ENCODE measurements at regions not wholly inside any gene's neighbourhood (a gene's known extent, or its start where the extent isn't known, plus 50 kb on each side); places are given as distances from the start of the nearest gene placed in this dataset.

- no peak for TF ChIP-seq EMX1 (CRISPR knock-in tag; IDR thresholded peaks at IDR 0.05)
- no peak for TF ChIP-seq CTCF (IDR thresholded peaks at IDR 0.05)
- no peak for TF ChIP-seq NFYB (CRISPR knock-in tag; conservative IDR thresholded peaks at IDR 0.05; ENCODE audit: low read depth)
Measured at GRCh38 chr16:76963614-76964315, 227.2 kb upstream of the MON1B start (continued).

DNA sequence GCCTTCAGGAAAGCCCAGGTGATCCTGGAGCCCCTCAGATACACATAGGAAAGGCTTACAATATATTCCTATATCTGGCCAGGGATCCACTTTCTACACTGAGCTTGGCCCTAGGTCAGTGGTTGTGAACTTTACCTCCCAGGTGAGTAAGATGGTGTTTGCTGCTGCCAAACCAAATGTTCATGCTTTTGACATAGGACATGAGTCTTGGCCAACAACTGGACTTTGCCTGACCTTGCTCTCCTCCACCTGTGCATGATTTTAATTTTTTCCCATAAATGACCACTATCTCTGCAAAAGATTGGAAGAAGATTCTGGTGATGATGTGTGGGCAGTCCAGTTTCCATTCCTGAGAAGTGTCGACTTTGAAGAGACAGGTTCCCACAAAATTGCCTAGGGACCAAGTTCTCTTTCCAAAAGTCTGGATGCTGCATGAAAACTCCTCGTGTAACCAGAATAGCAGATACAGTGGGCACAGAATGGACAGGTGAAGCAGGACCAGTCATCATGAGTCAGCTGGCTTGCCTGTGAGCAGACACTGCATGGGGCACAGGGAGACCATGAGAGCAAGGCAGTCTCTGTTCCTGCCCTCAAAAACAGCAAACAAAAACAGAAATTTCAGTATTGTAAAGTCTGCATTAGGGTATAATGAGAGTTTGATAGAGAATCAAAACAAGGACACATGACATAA, 226.4 kb upstream of the MON1B start:
- Mint-ChIP-seq H3K27me3 (ENCODE audit: low read depth) (peaks cover 2% of the 10 kb centered on the region; the same call in 1 of the 2 replicates), H3K36me3 (0 out of 2 replicates have a peak, but pooled peaks cover 14% of the 10 kb centered on the region), H3K27ac (no peak overlapping the region), H3K4me1 (no peaks in the 10 kb centered on the region), H3K9me3 (peaks cover 46% of the 10 kb centered on the region), H3K4me3 (no peak overlapping the region)
- ChIA-PET CTCF (no interaction called here), POLR2A (no interaction called here)
- ATAC-seq = no peak
- TF ChIP-seq, protein P1, sequence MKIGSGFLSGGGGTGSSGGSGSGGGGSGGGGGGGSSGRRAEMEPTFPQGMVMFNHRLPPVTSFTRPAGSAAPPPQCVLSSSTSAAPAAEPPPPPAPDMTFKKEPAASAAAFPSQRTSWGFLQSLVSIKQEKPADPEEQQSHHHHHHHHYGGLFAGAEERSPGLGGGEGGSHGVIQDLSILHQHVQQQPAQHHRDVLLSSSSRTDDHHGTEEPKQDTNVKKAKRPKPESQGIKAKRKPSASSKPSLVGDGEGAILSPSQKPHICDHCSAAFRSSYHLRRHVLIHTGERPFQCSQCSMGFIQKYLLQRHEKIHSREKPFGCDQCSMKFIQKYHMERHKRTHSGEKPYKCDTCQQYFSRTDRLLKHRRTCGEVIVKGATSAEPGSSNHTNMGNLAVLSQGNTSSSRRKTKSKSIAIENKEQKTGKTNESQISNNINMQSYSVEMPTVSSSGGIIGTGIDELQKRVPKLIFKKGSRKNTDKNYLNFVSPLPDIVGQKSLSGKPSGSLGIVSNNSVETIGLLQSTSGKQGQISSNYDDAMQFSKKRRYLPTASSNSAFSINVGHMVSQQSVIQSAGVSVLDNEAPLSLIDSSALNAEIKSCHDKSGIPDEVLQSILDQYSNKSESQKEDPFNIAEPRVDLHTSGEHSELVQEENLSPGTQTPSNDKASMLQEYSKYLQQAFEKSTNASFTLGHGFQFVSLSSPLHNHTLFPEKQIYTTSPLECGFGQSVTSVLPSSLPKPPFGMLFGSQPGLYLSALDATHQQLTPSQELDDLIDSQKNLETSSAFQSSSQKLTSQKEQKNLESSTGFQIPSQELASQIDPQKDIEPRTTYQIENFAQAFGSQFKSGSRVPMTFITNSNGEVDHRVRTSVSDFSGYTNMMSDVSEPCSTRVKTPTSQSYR (CRISPR knock-in tag; IDR thresholded peaks at IDR 0.05) = no peak
- DNase-seq (ENCODE audit: low spot score) = no peak

- CTCF ChIA-PET = interaction anchor here (0.6 kb wide), 1 partner anchor 110 kb away, joined by 4 read pairs; no protein-coding TSS in a partner anchor
- TF ChIP-seq ETV6 (CRISPR knock-in tag; IDR thresholded peaks at IDR 0.05) (no peak), GABPB1 (CRISPR knock-in tag; IDR thresholded peaks at IDR 0.05) (no peak), ESRRA (CRISPR knock-in tag; IDR thresholded peaks at IDR 0.05; ENCODE audit: borderline replicate concordance) (no peak), ZNF263 (CRISPR knock-in tag; IDR thresholded peaks at IDR 0.05; ENCODE audit: low read depth) (no peak), ZNF396 (CRISPR knock-in tag; IDR thresholded peaks at IDR 0.05; ENCODE audit: borderline replicate concordance) (no peak), TEAD1 (CRISPR knock-in tag; IDR thresholded peaks at IDR 0.05) (no peak), ZNF671 (CRISPR knock-in tag; IDR thresholded peaks at IDR 0.05) (no peak), ZNF219 (CRISPR knock-in tag; IDR thresholded peaks at IDR 0.05; ENCODE audit: borderline replicate concordance) (no peak), MXD4 (CRISPR knock-in tag; IDR thresholded peaks at IDR 0.05; ENCODE audit: borderline replicate concordance) (no peak), TP53 (CRISPR knock-in tag; IDR thresholded peaks at IDR 0.05) (no peak)
- TF ChIP-seq, protein P2, sequence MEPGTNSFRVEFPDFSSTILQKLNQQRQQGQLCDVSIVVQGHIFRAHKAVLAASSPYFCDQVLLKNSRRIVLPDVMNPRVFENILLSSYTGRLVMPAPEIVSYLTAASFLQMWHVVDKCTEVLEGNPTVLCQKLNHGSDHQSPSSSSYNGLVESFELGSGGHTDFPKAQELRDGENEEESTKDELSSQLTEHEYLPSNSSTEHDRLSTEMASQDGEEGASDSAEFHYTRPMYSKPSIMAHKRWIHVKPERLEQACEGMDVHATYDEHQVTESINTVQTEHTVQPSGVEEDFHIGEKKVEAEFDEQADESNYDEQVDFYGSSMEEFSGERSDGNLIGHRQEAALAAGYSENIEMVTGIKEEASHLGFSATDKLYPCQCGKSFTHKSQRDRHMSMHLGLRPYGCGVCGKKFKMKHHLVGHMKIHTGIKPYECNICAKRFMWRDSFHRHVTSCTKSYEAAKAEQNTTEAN (CRISPR knock-in tag; IDR thresholded peaks at IDR 0.05) = no peak
- TF ChIP-seq, protein P3, sequence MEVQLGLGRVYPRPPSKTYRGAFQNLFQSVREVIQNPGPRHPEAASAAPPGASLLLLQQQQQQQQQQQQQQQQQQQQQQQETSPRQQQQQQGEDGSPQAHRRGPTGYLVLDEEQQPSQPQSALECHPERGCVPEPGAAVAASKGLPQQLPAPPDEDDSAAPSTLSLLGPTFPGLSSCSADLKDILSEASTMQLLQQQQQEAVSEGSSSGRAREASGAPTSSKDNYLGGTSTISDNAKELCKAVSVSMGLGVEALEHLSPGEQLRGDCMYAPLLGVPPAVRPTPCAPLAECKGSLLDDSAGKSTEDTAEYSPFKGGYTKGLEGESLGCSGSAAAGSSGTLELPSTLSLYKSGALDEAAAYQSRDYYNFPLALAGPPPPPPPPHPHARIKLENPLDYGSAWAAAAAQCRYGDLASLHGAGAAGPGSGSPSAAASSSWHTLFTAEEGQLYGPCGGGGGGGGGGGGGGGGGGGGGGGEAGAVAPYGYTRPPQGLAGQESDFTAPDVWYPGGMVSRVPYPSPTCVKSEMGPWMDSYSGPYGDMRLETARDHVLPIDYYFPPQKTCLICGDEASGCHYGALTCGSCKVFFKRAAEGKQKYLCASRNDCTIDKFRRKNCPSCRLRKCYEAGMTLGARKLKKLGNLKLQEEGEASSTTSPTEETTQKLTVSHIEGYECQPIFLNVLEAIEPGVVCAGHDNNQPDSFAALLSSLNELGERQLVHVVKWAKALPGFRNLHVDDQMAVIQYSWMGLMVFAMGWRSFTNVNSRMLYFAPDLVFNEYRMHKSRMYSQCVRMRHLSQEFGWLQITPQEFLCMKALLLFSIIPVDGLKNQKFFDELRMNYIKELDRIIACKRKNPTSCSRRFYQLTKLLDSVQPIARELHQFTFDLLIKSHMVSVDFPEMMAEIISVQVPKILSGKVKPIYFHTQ (CRISPR knock-in tag; IDR thresholded peaks at IDR 0.05) = no peak
- TF ChIP-seq, protein P4, sequence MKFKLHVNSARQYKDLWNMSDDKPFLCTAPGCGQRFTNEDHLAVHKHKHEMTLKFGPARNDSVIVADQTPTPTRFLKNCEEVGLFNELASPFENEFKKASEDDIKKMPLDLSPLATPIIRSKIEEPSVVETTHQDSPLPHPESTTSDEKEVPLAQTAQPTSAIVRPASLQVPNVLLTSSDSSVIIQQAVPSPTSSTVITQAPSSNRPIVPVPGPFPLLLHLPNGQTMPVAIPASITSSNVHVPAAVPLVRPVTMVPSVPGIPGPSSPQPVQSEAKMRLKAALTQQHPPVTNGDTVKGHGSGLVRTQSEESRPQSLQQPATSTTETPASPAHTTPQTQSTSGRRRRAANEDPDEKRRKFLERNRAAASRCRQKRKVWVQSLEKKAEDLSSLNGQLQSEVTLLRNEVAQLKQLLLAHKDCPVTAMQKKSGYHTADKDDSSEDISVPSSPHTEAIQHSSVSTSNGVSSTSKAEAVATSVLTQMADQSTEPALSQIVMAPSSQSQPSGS (CRISPR knock-in tag; IDR thresholded peaks at IDR 0.05; ENCODE audit: borderline replicate concordance, low read depth) = no peak
- TF ChIP-seq, protein P5, sequence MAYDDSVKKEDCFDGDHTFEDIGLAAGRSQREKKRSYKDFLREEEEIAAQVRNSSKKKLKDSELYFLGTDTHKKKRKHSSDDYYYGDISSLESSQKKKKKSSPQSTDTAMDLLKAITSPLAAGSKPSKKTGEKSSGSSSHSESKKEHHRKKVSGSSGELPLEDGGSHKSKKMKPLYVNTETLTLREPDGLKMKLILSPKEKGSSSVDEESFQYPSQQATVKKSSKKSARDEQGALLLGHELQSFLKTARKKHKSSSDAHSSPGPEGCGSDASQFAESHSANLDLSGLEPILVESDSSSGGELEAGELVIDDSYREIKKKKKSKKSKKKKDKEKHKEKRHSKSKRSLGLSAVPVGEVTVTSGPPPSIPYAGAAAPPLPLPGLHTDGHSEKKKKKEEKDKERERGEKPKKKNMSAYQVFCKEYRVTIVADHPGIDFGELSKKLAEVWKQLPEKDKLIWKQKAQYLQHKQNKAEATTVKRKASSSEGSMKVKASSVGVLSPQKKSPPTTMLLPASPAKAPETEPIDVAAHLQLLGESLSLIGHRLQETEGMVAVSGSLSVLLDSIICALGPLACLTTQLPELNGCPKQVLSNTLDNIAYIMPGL (CRISPR knock-in tag; IDR thresholded peaks at IDR 0.05) = no peak
Measured at GRCh38 chr16:76970087-76970744, 220.8 kb upstream of the MON1B start.

More at GRCh38 chr16:76970087-76970744, 220.8 kb upstream of the MON1B start:
- ATAC-seq = no peak
- no peak for DNase-seq (ENCODE audit: low spot score)
- POLR2A ChIA-PET = no interaction called here
- Mint-ChIP-seq H3K27me3 (ENCODE audit: low read depth) (peaks cover 2% of the 10 kb centered on the region; the same call in 1 of the 2 replicates), H3K4me3 (no peak overlapping the region), H3K9me3 (peaks cover 43% of the 10 kb centered on the region), H3K36me3 (peaks cover 10% of the 10 kb centered on the region), H3K27ac (no peak overlapping the region), H3K4me1 (no peaks in the 10 kb centered on the region)

Data from WTC11 (cell line).